ENCODE measurements at regions not wholly inside any gene's neighbourhood (a gene's known extent, or its start where the extent isn't known, plus 50 kb on each side); places are given as distances from the start of the nearest gene placed in this dataset.

- Mint-ChIP-seq H3K4me1 (ENCODE audit: low read depth) (no peaks in the 10 kb centered on the region), H3K9me3 (ENCODE audit: low read depth) (no peaks in the 10 kb centered on the region), H3K36me3 (ENCODE audit: low read depth) (no peaks in the 10 kb centered on the region), H3K27me3 (ENCODE audit: low read depth) (peaks cover 6% of the 10 kb centered on the region), H3K27ac (ENCODE audit: unreplicated experiment) (no peak overlapping the region), H3K4me3 (ENCODE audit: unreplicated experiment) (no peak overlapping the region)
- DNase-seq (ENCODE audit: low spot score): no peak
- TF ChIP-seq CTCF (IDR thresholded peaks at IDR 0.05): no peak
Measured at GRCh38 chr13:112247471-112248405, 128.4 kb upstream of the SPACA7 start.

- no peak overlapping the region for H3K4me3 Mint-ChIP-seq (ENCODE audit: unreplicated experiment)
- H3K36me3 Mint-ChIP-seq (ENCODE audit: low read depth): no peaks in the 10 kb centered on the region
- no peak for DNase-seq (ENCODE audit: low spot score)
- no peak for TF ChIP-seq CTCF (IDR thresholded peaks at IDR 0.05)
- peaks cover 8% of the 10 kb centered on the region for H3K27me3 Mint-ChIP-seq (ENCODE audit: low read depth)
- no peaks in the 10 kb centered on the region for H3K4me1 Mint-ChIP-seq (ENCODE audit: low read depth)
- no peaks in the 10 kb centered on the region for H3K9me3 Mint-ChIP-seq (ENCODE audit: low read depth)
- H3K27ac Mint-ChIP-seq (ENCODE audit: unreplicated experiment): no peak overlapping the region
Measured at GRCh38 chr13:112248406-112248760, 127.8 kb upstream of the SPACA7 start.

GRCh38 chr13:112248862-112249592, 127.1 kb upstream of the SPACA7 start:
- Mint-ChIP-seq H3K9me3 (ENCODE audit: low read depth) (peaks cover under 1% of the 10 kb centered on the region), H3K36me3 (ENCODE audit: low read depth) (no peaks in the 10 kb centered on the region), H3K27ac (ENCODE audit: unreplicated experiment) (no peak overlapping the region), H3K27me3 (ENCODE audit: low read depth) (peaks cover 7% of the 10 kb centered on the region), H3K4me3 (ENCODE audit: unreplicated experiment) (no peak overlapping the region), H3K4me1 (ENCODE audit: low read depth) (no peaks in the 10 kb centered on the region)
- TF ChIP-seq CTCF (IDR thresholded peaks at IDR 0.05): no peak
- DNase-seq (ENCODE audit: low spot score): no peak

- no peaks in the 10 kb centered on the region for H3K4me1 Mint-ChIP-seq (ENCODE audit: low read depth)
- no peaks in the 10 kb centered on the region for H3K36me3 Mint-ChIP-seq (ENCODE audit: low read depth)
- no peak overlapping the region for H3K4me3 Mint-ChIP-seq (ENCODE audit: unreplicated experiment)
- peaks cover 7% of the 10 kb centered on the region for H3K27me3 Mint-ChIP-seq (ENCODE audit: low read depth)
- peaks cover 6% of the 10 kb centered on the region for H3K9me3 Mint-ChIP-seq (ENCODE audit: low read depth)
- TF ChIP-seq CTCF (IDR thresholded peaks at IDR 0.05): no peak
- H3K27ac Mint-ChIP-seq (ENCODE audit: unreplicated experiment): no peak overlapping the region
- DNase-seq (ENCODE audit: low spot score): no peak
Measured at GRCh38 chr13:112249644-112250610, 126.2 kb upstream of the SPACA7 start.

All from chondrocyte (in vitro differentiated cells).